Esophagus muscularis mucosa (tissue), 3 donors: ENCODE measurements at regions not wholly inside any gene's neighbourhood (a gene's known extent, or its start where the extent isn't known, plus 50 kb on each side); places are given as distances from the start of the nearest gene placed in this dataset.

Source experiments
- POLR2AphosphoS5 ChIP-seq, 2 donors: sonication (generic); formaldehyde crosslinking; IDR thresholded peaks; one replicate each; pipeline ENCODE4 v1.6.1; 2017; ENCODE audit warnings: antibody characterized with exemption in 2 of 2
- TF ChIP-seq, protein P1 (sequence below), 3 experiments: fragments of 200-600 bp in 2 of 3; fragments of 450-650 bp in 1 of 3; sonication (generic) in 2 of 3; IDR thresholded peaks; one replicate each; pipeline ENCODE4 v1.5.1; 2017 to 2019; ENCODE audit warnings: antibody characterized with exemption in 3 of 3, mild to moderate bottlenecking in 2 of 3, moderate library complexity in 1 of 3

DNA sequence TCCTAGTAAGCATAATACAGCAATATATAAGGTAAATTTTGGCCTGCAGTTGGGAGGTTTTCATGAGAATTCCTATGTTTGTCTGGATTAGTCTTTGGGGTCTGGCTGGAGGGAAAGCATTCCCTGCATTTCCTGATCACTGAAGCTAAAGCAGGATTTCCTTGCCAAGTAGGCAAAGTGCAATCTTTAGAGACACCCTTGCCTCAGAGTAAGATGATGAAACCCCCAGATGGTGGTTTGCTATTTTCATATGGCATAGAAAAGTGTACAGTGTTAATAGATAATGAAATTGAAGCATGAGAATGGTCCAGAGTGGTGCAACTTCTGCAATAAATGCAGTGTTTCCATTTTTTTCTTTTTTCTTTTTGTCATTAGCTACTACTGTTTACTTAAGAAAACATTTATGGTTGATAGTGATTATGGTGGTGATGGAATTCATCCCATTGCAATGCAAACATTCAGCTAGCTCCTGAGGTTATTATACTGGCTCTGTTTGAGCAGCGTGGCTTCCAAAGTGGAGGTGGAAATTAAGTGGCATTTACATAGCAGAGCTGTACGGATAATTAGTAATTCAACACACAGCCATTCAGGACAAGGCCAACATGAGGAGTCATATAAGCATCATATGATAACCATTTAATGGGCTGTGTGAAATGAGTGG, 276.3 kb downstream of the DUSP6 start:
- TF ChIP-seq, protein P1, sequence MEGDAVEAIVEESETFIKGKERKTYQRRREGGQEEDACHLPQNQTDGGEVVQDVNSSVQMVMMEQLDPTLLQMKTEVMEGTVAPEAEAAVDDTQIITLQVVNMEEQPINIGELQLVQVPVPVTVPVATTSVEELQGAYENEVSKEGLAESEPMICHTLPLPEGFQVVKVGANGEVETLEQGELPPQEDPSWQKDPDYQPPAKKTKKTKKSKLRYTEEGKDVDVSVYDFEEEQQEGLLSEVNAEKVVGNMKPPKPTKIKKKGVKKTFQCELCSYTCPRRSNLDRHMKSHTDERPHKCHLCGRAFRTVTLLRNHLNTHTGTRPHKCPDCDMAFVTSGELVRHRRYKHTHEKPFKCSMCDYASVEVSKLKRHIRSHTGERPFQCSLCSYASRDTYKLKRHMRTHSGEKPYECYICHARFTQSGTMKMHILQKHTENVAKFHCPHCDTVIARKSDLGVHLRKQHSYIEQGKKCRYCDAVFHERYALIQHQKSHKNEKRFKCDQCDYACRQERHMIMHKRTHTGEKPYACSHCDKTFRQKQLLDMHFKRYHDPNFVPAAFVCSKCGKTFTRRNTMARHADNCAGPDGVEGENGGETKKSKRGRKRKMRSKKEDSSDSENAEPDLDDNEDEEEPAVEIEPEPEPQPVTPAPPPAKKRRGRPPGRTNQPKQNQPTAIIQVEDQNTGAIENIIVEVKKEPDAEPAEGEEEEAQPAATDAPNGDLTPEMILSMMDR (IDR thresholded peaks at IDR 0.05): no peak
- TF ChIP-seq POLR2AphosphoS5 (IDR thresholded peaks at IDR 0.05): no peak
